CD4-positive, alpha-beta T cell (primary cell): ENCODE measurements at regions not wholly inside any gene's neighbourhood (a gene's known extent, or its start where the extent isn't known, plus 50 kb on each side); places are given as distances from the start of the nearest gene placed in this dataset.

ENCODE experiments used
- ATAC-seq: fragments of 200-7000 bp; cut with Tn5 transposase; one replicate; pipeline ENCODE4 v1.10.0; 2022; ENCODE audit warnings: mild to moderate bottlenecking; ENCODE audit not compliant: poor library complexity
- CTCF ChIA-PET: fragments of 350-600 bp; sonication (Branson Sonifier 250); formaldehyde crosslinking; loops from one replicate; lab custom pipeline; 2021; ENCODE audit warnings: antibody characterized with exemption, inconsistent platforms; lab: Charles Lee
- POLR2A ChIA-PET: fragments of 350-600 bp; sonication (Branson Sonifier 250); formaldehyde crosslinking; loops from one replicate; lab custom pipeline; 2021; ENCODE audit warnings: antibody characterized with exemption, inconsistent platforms; lab: Charles Lee
- DNase-seq, 14 experiments: peaks; one replicate each; pipeline ENCODE4 v3.0.0-alpha.2; 2013 to 2020; ENCODE audit warnings: mixed read lengths in 2 of 14
- H3K27ac ChIP-seq, 2 donors: one replicate each; pipeline versions ENCODE4 v1.5.1 to v1.7.0; 2013; ENCODE audit warnings: low read length in 2 of 2, low read depth in 1 of 2, mild to moderate bottlenecking in 1 of 2
- H3K27me3 ChIP-seq, 2 experiments: 1 replicate in 1 of 2; 2 replicates in 1 of 2; pipeline versions ENCODE4 v1.6.1 to v1.7.0; 2013; ENCODE audit warnings: low read length in 2 of 2, control low read depth in 1 of 2, mild to moderate bottlenecking in 1 of 2, moderate library complexity in 1 of 2; ENCODE audit not compliant: insufficient read depth in 2 of 2, control insufficient read depth in 1 of 2
- H3K36me3 ChIP-seq: one replicate; pipeline ENCODE4 v1.6.1; 2013; ENCODE audit warnings: low read length, control low read depth; ENCODE audit not compliant: insufficient read depth
- H3K4me1 ChIP-seq: one replicate; pipeline ENCODE4 v1.6.1; 2013; ENCODE audit warnings: low read length, control low read depth; ENCODE audit not compliant: insufficient read depth
- H3K4me3 ChIP-seq: one replicate; pipeline ENCODE4 v1.5.1; 2013; ENCODE audit warnings: mild to moderate bottlenecking, low read length, moderate library complexity
- H3K9me3 ChIP-seq, 2 experiments: 1 replicate in 1 of 2; 2 replicates in 1 of 2; pipeline versions ENCODE4 v1.6.1 to v1.7.0; 2013; ENCODE audit warnings: low read length in 2 of 2, mild to moderate bottlenecking in 2 of 2, control low read depth in 1 of 2, moderate library complexity in 1 of 2; ENCODE audit not compliant: control insufficient read depth in 1 of 2, insufficient read depth in 1 of 2
- H3K27ac Mint-ChIP-seq: one replicate; pipeline ENCODE4 v1.8.0; 2020; ENCODE audit warnings: mixed read lengths
- H3K27me3 Mint-ChIP-seq: one replicate; pipeline ENCODE4 v1.8.0; 2021; ENCODE audit warnings: mixed read lengths
- H3K36me3 Mint-ChIP-seq: one replicate; pipeline ENCODE4 v1.8.0; 2021; ENCODE audit warnings: low read depth, mixed read lengths
- H3K4me1 Mint-ChIP-seq: one replicate; pipeline ENCODE4 v1.8.0; 2021; ENCODE audit warnings: low read depth, mixed read lengths
- H3K4me3 Mint-ChIP-seq: one replicate; pipeline ENCODE4 v1.8.0; 2020; ENCODE audit warnings: mild to moderate bottlenecking, mixed read lengths
- H3K9me3 Mint-ChIP-seq: one replicate; pipeline ENCODE4 v1.8.0; 2020; ENCODE audit warnings: mixed read lengths
- intact Hi-C, 2 experiments: fragments of 100-400 bp; cut with DNase I in 1 of 2; cut with micrococcal nuclease in 1 of 2; formaldehyde crosslinking; loops; one replicate each; pipeline versions ENCODE4 v1.15.1 to v1.9.0; 2023 to 2025; cut with DNase I, micrococcal nuclease
- TF ChIP-seq, protein P1 (sequence below): fragments of 200-600 bp; IDR thresholded peaks from one replicate; pipeline ENCODE4 v1.8.0; 2022; ENCODE audit warnings: antibody characterized with exemption, mild to moderate bottlenecking

DNA sequence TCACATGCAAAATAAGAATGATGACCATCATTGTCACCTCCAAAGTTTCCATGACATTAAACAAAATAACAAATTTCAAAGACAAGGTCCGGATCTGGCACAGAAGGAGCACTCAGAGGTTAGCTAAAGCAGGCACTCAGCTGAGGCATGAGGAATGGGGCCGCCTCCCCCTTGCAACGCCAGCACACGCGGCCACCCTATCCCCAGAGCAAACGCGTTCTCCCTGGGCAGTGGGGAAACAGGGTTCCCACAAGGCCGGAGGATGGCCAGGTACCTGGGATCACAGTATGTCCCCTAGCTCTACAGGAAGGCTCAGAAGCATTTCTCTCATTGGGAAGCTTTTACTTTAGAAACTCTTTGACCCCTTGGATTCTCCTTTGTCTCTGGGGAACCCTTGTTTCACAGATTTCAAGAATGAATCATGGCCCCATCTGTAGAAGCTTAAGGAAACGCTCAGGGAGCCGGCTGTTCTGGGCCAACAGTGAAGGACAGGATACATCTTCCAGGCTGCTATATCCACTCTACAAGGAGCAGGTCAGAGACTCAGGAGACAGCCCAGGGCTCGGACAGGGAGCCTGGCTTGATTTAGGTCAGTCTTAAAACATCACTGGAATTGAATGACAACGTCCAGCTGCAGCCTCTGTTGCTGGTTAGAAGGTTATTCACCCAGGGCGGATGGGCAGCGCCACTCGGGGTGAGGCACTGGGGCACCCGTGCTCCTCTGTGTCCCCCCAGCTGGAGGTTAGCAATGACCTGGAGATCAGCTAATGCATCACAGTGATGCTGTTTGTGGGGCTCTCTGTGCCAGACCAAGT is 496.4 kb downstream of the NPHP4 start:
- no peak overlapping the region for H3K4me3 Mint-ChIP-seq
- POLR2A ChIA-PET, result no interaction called here
- Histone ChIP-seq H3K4me1 (no peaks in the 10 kb centered on the region), H3K9me3 (peaks cover 0 to 7% of the 10 kb centered on the region in 2 experiments), H3K4me3 (no peak overlapping the region), H3K36me3 (no peaks in the 10 kb centered on the region), H3K27ac (no peak overlapping the region), H3K27me3 (peaks cover 3 to 4% of the 10 kb centered on the region in 2 experiments)
- H3K36me3 Mint-ChIP-seq, result no peaks in the 10 kb centered on the region
- CTCF ChIA-PET, result no interaction called here
- ATAC-seq (no peak), DNase-seq (no peak)
- H3K27me3 Mint-ChIP-seq, result peaks cover 7% of the 10 kb centered on the region
- TF ChIP-seq, protein P1, sequence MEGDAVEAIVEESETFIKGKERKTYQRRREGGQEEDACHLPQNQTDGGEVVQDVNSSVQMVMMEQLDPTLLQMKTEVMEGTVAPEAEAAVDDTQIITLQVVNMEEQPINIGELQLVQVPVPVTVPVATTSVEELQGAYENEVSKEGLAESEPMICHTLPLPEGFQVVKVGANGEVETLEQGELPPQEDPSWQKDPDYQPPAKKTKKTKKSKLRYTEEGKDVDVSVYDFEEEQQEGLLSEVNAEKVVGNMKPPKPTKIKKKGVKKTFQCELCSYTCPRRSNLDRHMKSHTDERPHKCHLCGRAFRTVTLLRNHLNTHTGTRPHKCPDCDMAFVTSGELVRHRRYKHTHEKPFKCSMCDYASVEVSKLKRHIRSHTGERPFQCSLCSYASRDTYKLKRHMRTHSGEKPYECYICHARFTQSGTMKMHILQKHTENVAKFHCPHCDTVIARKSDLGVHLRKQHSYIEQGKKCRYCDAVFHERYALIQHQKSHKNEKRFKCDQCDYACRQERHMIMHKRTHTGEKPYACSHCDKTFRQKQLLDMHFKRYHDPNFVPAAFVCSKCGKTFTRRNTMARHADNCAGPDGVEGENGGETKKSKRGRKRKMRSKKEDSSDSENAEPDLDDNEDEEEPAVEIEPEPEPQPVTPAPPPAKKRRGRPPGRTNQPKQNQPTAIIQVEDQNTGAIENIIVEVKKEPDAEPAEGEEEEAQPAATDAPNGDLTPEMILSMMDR, result no peak
- intact Hi-C loops, result no loop called here
- H3K4me1 Mint-ChIP-seq, result no peaks in the 10 kb centered on the region
- no peaks in the 10 kb centered on the region for H3K9me3 Mint-ChIP-seq
- no peak overlapping the region for H3K27ac Mint-ChIP-seq

DNA sequence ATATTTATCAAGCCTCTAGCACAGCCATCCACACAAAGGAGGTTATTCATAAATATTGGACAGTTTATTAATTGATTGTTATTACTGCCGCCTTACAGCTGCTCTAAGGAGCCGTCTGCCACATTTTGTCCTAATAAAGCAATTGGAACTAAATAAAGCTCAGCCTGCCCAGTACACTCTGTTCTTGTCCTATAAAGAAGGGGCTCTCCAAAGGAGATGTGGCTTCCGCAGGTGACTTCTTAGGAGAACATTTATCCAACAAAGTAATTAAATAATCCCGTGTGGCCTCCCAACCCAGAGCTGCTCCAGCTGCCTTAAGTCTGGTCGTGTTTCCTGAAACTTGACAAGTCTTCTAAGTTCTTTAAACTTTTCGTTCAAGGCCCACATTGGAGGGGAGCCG is 497.7 kb downstream of the NPHP4 start:
- peaks cover 3 to 4% of the 10 kb centered on the region in 2 experiments for H3K27me3 ChIP-seq
- H3K4me1 ChIP-seq, result no peaks in the 10 kb centered on the region
- H3K9me3 Mint-ChIP-seq, result no peaks in the 10 kb centered on the region
- no peak overlapping the region for H3K27ac ChIP-seq
- DNase-seq (no peak), ATAC-seq (no peak)
- H3K9me3 ChIP-seq, result peaks cover 0 to 7% of the 10 kb centered on the region in 2 experiments
- intact Hi-C loops, result no loop called here
- ChIA-PET POLR2A (no interaction called here), CTCF (no interaction called here)
- no peaks in the 10 kb centered on the region for H3K36me3 ChIP-seq
- no peak overlapping the region for H3K27ac Mint-ChIP-seq
- peaks cover 11% of the 10 kb centered on the region for H3K27me3 Mint-ChIP-seq
- no peak overlapping the region for H3K4me3 Mint-ChIP-seq
- TF ChIP-seq, protein P1, result no peak
- H3K4me1 Mint-ChIP-seq, result no peaks in the 10 kb centered on the region
- H3K4me3 ChIP-seq, result no peak overlapping the region
- H3K36me3 Mint-ChIP-seq, result no peaks in the 10 kb centered on the region

DNA sequence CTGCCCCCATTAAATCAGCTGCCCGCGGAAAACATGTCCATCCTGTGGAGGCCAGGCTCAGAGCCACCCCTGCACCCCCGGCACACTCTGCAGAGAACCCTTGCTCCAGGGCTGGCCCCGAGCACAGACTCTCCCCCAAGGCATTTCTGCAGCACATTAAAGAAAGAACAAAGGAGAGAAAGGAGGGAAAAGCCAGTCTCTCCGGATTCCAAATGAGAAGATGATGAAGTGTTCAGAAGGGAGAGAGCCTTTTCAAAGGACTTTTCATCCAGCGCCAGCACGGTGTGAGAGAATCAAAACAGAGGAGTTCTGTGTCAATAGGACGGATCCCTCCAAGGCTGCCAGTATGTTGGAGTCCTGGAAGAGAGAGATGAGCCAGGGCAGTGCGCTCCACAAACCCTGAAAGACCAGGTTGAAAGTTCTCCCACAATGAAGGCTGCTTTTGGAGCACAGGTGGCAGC is 498.3 kb downstream of the NPHP4 start:
- Histone ChIP-seq H3K9me3 (peaks cover 0 to 7% of the 10 kb centered on the region in 2 experiments), H3K27me3 (peaks cover 3 to 4% of the 10 kb centered on the region in 2 experiments), H3K4me3 (no peak overlapping the region), H3K4me1 (no peaks in the 10 kb centered on the region), H3K27ac (no peak overlapping the region), H3K36me3 (no peaks in the 10 kb centered on the region)
- Mint-ChIP-seq H3K9me3 (no peaks in the 10 kb centered on the region), H3K4me1 (no peaks in the 10 kb centered on the region), H3K27me3 (peaks cover 11% of the 10 kb centered on the region), H3K27ac (no peak overlapping the region), H3K4me3 (no peak overlapping the region), H3K36me3 (no peaks in the 10 kb centered on the region)
- ATAC-seq, result no peak
- POLR2A ChIA-PET, result no interaction called here
- TF ChIP-seq, protein P1, result no peak
- intact Hi-C loops, result no loop called here
- DNase-seq, result no peak
- CTCF ChIA-PET, result no interaction called here
